ENCODE measurements at regions not wholly inside any gene's neighbourhood (a gene's known extent, or its start where the extent isn't known, plus 50 kb on each side); places are given as distances from the start of the nearest gene placed in this dataset.
"Not testable (repeated sequence)": the region's sequence is repeated elsewhere in the genome, so short reads cannot be mapped to it uniquely, and the experiment has no call there.

DNA sequence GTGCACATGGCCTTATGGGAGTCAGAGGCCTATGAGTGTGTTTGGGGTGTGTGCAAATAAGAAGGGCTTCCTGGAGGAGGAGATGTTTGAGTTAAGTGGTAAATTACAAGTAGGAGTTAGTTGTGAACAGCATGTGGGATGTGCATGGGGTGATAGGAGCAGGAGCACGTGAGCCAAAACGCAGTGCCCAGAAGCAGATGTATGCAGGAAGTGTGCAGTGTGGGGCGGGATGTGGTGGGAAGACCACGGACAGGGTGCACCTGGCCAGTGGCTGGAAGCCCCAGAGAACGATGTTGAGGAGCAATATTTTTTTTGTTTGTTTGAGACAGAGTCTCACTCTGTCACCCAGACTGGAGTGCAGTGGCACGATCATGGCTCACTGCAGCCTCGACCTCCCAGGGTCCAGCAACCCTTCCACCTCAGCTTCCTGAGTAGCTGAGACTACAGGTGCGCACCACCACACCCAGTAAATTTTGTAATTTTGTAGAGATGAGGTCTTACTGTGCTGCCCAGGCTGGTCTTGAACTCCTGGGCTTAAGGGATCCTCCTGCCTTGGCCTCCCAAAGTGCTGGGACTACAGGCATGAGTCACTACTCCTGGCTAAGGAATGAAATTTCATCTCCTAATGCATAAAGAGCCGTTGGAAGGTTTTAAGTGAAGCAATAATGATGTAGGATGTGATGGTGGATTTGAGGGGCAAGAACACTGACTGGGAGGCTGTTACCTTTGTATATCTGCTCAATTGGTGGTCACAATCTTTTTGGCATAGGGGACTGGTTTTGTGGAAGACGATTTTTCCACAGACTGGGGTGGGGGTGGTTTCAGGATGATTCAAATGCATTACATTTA is 78.4 kb downstream of the LYZL2 start:
- intact Hi-C loops (cut with micrococcal nuclease; ENCODE audit: unreplicated experiment), result no loop called here
- no peak for DNase-seq (ENCODE audit: low spot score)
- Histone ChIP-seq H3K4me1 (ENCODE audit: insufficient read depth, low read length, poor library complexity, severe bottlenecking) (peaks cover 20% of the 10 kb centered on the region), H3K9me3 (ENCODE audit: low read depth, low read length, poor library complexity, severe bottlenecking) (no peaks in the 10 kb centered on the region), H3K4me3 (ENCODE audit: low read depth, low read length, poor library complexity, severe bottlenecking) (no peak overlapping the region), H3K27ac (ENCODE audit: low read depth, low read length, poor library complexity, severe bottlenecking) (no peak overlapping the region), H3K27me3 (replicated peaks; ENCODE audit: insufficient read depth, low read depth, low read length, poor library complexity) (no peaks in the 10 kb centered on the region), H3K36me3 (ENCODE audit: insufficient read depth, low read length, poor library complexity, severe bottlenecking) (no peaks in the 10 kb centered on the region)
- ChIA-PET POLR2A (ENCODE audit: low non-redundant PET) (no interaction called here), CTCF (no interaction called here)
- no TSS peak for BruUV-seq (replicated peaks)
- TF ChIP-seq, protein P1, sequence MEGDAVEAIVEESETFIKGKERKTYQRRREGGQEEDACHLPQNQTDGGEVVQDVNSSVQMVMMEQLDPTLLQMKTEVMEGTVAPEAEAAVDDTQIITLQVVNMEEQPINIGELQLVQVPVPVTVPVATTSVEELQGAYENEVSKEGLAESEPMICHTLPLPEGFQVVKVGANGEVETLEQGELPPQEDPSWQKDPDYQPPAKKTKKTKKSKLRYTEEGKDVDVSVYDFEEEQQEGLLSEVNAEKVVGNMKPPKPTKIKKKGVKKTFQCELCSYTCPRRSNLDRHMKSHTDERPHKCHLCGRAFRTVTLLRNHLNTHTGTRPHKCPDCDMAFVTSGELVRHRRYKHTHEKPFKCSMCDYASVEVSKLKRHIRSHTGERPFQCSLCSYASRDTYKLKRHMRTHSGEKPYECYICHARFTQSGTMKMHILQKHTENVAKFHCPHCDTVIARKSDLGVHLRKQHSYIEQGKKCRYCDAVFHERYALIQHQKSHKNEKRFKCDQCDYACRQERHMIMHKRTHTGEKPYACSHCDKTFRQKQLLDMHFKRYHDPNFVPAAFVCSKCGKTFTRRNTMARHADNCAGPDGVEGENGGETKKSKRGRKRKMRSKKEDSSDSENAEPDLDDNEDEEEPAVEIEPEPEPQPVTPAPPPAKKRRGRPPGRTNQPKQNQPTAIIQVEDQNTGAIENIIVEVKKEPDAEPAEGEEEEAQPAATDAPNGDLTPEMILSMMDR (conservative IDR thresholded peaks at IDR 0.05; ENCODE audit: low read depth, low read length), result no peak
- TF ChIP-seq EZH2 (IDR thresholded peaks at IDR 0.05; ENCODE audit: borderline replicate concordance, low read depth, low read length, poor library complexity, severe bottlenecking), result no peak

DNA sequence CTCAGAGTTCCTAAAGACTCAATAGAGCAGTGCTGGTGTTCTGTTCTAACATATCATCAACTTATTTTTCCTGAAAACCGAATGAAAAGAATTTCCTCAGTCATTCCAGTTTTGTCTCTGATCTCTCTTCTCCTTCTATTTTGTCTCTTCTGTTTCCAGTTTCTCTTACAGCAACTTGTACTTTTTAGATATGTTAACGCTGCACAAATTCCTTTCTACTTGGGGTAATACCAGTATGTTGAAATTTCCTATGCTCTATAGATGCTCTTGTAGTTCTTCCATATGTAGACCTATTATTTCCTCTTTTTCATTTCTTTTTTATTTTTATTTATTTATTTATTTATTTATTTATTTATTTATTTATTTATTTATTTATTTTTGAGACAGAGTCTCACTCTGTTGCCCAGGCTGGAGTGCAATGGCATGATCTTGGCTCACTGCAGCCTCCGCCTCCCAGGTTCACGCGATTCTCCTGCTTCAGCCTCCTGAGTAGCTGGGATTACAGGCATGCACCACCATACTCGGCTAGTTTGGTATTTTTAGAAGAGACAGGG is 80.3 kb downstream of the LYZL2 start:
- H3K27ac ChIP-seq (ENCODE audit: low read depth, low read length, poor library complexity, severe bottlenecking); H3K27me3 ChIP-seq (replicated peaks; ENCODE audit: insufficient read depth, low read depth, low read length, poor library complexity); H3K4me3 ChIP-seq (ENCODE audit: low read depth, low read length, poor library complexity, severe bottlenecking); intact Hi-C loops (cut with micrococcal nuclease; ENCODE audit: unreplicated experiment); H3K9me3 ChIP-seq (ENCODE audit: low read depth, low read length, poor library complexity, severe bottlenecking); POLR2A ChIA-PET (ENCODE audit: low non-redundant PET); DNase-seq (ENCODE audit: low spot score); H3K36me3 ChIP-seq (ENCODE audit: insufficient read depth, low read length, poor library complexity, severe bottlenecking); BruUV-seq (replicated peaks); CTCF ChIA-PET: not testable (repeated sequence)
- peaks cover 17% of the 10 kb centered on the region for H3K4me1 ChIP-seq (ENCODE audit: insufficient read depth, low read length, poor library complexity, severe bottlenecking)

DNA sequence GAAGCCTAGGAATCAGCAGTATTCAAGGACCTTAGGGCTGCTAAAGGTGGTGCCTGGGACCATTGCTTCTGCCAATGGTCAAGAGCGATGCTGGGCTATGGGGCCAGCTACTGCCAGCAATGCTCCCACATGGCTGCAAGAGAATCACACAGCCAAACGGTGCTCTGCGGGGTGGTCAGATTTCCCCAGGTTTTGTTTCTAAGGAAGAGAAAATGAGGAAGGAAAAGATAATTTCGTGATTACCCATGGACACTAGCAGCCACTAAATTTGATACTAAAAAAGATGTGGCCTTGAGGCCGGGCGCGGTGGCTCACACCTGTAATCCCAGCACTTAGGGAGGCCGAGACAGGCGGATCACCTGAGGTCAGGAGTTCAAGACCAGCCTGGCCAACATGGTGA is 83.0 kb downstream of the LYZL2 start:
- Histone ChIP-seq H3K27me3 (replicated peaks; ENCODE audit: insufficient read depth, low read depth, low read length, poor library complexity) (no peaks in the 10 kb centered on the region), H3K9me3 (ENCODE audit: low read depth, low read length, poor library complexity, severe bottlenecking) (no peaks in the 10 kb centered on the region), H3K4me1 (ENCODE audit: insufficient read depth, low read length, poor library complexity, severe bottlenecking) (no peaks in the 10 kb centered on the region), H3K27ac (ENCODE audit: low read depth, low read length, poor library complexity, severe bottlenecking) (no peak overlapping the region), H3K36me3 (ENCODE audit: insufficient read depth, low read length, poor library complexity, severe bottlenecking) (no peaks in the 10 kb centered on the region), H3K4me3 (ENCODE audit: low read depth, low read length, poor library complexity, severe bottlenecking) (no peak overlapping the region)
- no TSS peak for BruUV-seq (replicated peaks)
- TF ChIP-seq EZH2 (IDR thresholded peaks at IDR 0.05; ENCODE audit: borderline replicate concordance, low read depth, low read length, poor library complexity, severe bottlenecking), result no peak
- TF ChIP-seq, protein P1 (conservative IDR thresholded peaks at IDR 0.05; ENCODE audit: low read depth, low read length), result no peak
- ChIA-PET CTCF (no interaction called here), POLR2A (ENCODE audit: low non-redundant PET) (no interaction called here)
- no peak for DNase-seq (ENCODE audit: low spot score)
- intact Hi-C loops (cut with micrococcal nuclease; ENCODE audit: unreplicated experiment), result no loop called here

All from A673 (cell line).